Nephron (organoid): ENCODE measurements at regions not wholly inside any gene's neighbourhood (a gene's known extent, or its start where the extent isn't known, plus 50 kb on each side); places are given as distances from the start of the nearest gene placed in this dataset.

ENCODE experiments used
- H3K27ac Mint-ChIP-seq, 3 experiments: 2 replicates each; pipeline ENCODE4 v1.8.0; 2020; ENCODE audit warnings: mixed read lengths in 3 of 3, mild to moderate bottlenecking in 2 of 3, moderate library complexity in 1 of 3
- H3K27me3 Mint-ChIP-seq: 2 replicates; pipeline ENCODE4 v1.8.0; 2021; ENCODE audit warnings: low read depth, mild to moderate bottlenecking, moderate library complexity, mixed read lengths
- H3K36me3 Mint-ChIP-seq: 2 replicates; pipeline ENCODE4 v1.8.0; 2020; ENCODE audit warnings: low read depth, mixed read lengths
- H3K4me1 Mint-ChIP-seq: 2 replicates; pipeline ENCODE4 v1.8.0; 2020; ENCODE audit warnings: mixed read lengths
- H3K4me3 Mint-ChIP-seq, 3 experiments: 2 replicates each; pipeline ENCODE4 v1.8.0; 2020; ENCODE audit warnings: mild to moderate bottlenecking in 3 of 3, mixed read lengths in 3 of 3, moderate library complexity in 2 of 3
- H3K9me3 Mint-ChIP-seq: 2 replicates; pipeline ENCODE4 v1.8.0; 2020; ENCODE audit warnings: mixed read lengths
- TF ChIP-seq, protein P1 (sequence below), 3 experiments: fragments of 200-600 bp; sonication (generic); IDR thresholded peaks; one replicate each; pipeline ENCODE4 v1.5.0; 2021; ENCODE audit warnings: antibody characterized with exemption in 3 of 3; ENCODE audit not compliant: unreplicated experiment in 3 of 3

DNA sequence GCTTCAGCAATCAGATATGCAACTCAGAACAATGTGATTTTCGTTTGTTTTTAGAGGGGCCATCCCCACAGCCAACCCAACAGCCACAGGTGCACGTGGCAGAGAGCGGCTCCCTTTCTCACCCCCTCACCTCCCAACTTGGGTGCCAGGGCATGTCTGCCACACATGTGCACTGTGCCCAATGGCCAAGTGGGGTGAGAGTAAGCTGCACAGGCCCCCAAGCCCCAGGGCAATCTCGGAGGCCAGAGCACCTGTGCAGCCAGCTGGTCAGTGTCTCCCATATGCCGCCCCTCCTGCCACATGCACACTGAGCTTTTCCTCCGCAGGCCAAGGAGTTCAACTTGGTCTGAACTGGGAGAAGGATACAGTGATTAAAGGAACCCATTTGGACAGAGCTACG, 1130.2 kb downstream of the DSC3 start:
- Mint-ChIP-seq H3K4me3 (no peak overlapping the region), H3K9me3 (no peaks in the 10 kb centered on the region), H3K36me3 (no peaks in the 10 kb centered on the region), H3K27me3 (no peaks in the 10 kb centered on the region), H3K4me1 (no peaks in the 10 kb centered on the region), H3K27ac (no peak overlapping the region)
- TF ChIP-seq, protein P1, sequence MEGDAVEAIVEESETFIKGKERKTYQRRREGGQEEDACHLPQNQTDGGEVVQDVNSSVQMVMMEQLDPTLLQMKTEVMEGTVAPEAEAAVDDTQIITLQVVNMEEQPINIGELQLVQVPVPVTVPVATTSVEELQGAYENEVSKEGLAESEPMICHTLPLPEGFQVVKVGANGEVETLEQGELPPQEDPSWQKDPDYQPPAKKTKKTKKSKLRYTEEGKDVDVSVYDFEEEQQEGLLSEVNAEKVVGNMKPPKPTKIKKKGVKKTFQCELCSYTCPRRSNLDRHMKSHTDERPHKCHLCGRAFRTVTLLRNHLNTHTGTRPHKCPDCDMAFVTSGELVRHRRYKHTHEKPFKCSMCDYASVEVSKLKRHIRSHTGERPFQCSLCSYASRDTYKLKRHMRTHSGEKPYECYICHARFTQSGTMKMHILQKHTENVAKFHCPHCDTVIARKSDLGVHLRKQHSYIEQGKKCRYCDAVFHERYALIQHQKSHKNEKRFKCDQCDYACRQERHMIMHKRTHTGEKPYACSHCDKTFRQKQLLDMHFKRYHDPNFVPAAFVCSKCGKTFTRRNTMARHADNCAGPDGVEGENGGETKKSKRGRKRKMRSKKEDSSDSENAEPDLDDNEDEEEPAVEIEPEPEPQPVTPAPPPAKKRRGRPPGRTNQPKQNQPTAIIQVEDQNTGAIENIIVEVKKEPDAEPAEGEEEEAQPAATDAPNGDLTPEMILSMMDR (IDR thresholded peaks at IDR 0.05; ENCODE audit: unreplicated experiment in 3 of 3), result no peak

DNA sequence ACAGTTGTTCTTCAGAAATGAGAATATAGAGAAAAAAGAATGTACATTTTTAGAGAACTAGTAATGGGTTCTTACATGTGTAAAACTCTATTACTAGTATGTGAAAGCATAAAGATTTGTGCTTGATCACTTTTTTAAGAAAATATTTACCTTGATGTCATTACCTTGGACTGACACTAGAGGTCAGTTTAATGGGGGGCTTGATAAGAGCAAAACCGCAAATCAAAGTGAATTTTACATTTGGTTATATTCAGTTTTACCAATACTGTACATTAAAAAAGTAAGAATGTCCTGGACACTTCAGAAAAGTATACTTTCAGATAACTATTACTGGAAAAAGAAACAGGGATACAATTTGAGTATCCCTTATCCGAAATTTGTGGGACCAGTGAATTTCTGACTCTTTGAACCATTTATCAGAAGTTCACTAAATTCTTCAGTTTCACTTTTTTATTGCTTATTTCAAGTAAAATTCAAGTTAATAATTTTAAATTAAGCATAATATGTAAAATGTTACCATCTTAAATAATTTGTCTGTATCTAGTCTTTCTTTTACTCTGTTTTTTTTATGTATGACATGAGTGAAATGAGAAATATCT, 1149.5 kb downstream of the DSC3 start:
- Mint-ChIP-seq H3K4me1 (no peaks in the 10 kb centered on the region), H3K4me3 (no peak overlapping the region), H3K36me3 (no peaks in the 10 kb centered on the region), H3K27ac (no peak overlapping the region), H3K9me3 (no peaks in the 10 kb centered on the region), H3K27me3 (no peaks in the 10 kb centered on the region)
- TF ChIP-seq, protein P1 (IDR thresholded peaks at IDR 0.05; ENCODE audit: unreplicated experiment in 3 of 3), result peak; percentile 42 to 57 (median 54)

GRCh38 chr18:29883114-29883513, 1159.4 kb downstream of the DSC3 start:
- no peaks in the 10 kb centered on the region for H3K4me1 Mint-ChIP-seq
- H3K27me3 Mint-ChIP-seq, result no peaks in the 10 kb centered on the region
- TF ChIP-seq, protein P1 (IDR thresholded peaks at IDR 0.05; ENCODE audit: unreplicated experiment in 3 of 3), result no peak
- H3K27ac Mint-ChIP-seq, result no peak overlapping the region
- H3K9me3 Mint-ChIP-seq, result peaks cover 2% of the 10 kb centered on the region
- H3K36me3 Mint-ChIP-seq, result no peaks in the 10 kb centered on the region
- no peak overlapping the region for H3K4me3 Mint-ChIP-seq

DNA sequence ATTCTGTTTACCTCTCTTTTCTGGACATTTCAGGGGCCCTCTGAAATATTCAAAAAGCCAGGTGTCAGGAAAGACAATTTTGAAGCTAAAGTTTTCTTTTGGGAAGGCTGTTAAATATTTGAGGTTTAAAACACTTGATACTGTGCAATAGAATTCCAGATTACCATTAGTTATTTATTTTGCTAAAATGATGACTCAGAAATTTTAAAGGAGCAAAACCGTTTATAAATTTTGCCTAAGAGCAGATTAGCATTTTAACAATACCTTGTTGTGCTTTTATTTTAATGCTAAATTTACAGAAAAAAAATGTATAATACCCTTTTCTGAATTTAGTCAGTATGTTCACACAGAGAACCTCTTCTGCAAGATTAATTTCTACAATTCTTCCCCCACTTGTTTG, 1159.9 kb downstream of the DSC3 start:
- peaks cover 2% of the 10 kb centered on the region for H3K9me3 Mint-ChIP-seq
- H3K27me3 Mint-ChIP-seq, result no peaks in the 10 kb centered on the region
- H3K4me1 Mint-ChIP-seq, result no peaks in the 10 kb centered on the region
- no peak overlapping the region for H3K4me3 Mint-ChIP-seq
- TF ChIP-seq, protein P1 (IDR thresholded peaks at IDR 0.05; ENCODE audit: unreplicated experiment in 3 of 3), result no peak
- H3K36me3 Mint-ChIP-seq, result no peaks in the 10 kb centered on the region
- no peak overlapping the region for H3K27ac Mint-ChIP-seq

GRCh38 chr18:29879763-29880162, 1162.8 kb downstream of the DSC3 start:
- TF ChIP-seq, protein P1 (IDR thresholded peaks at IDR 0.05; ENCODE audit: unreplicated experiment in 3 of 3), result no peak
- Mint-ChIP-seq H3K27ac (no peak overlapping the region), H3K4me1 (no peaks in the 10 kb centered on the region), H3K36me3 (no peaks in the 10 kb centered on the region), H3K4me3 (no peak overlapping the region), H3K9me3 (peaks cover 7% of the 10 kb centered on the region), H3K27me3 (no peaks in the 10 kb centered on the region)

DNA sequence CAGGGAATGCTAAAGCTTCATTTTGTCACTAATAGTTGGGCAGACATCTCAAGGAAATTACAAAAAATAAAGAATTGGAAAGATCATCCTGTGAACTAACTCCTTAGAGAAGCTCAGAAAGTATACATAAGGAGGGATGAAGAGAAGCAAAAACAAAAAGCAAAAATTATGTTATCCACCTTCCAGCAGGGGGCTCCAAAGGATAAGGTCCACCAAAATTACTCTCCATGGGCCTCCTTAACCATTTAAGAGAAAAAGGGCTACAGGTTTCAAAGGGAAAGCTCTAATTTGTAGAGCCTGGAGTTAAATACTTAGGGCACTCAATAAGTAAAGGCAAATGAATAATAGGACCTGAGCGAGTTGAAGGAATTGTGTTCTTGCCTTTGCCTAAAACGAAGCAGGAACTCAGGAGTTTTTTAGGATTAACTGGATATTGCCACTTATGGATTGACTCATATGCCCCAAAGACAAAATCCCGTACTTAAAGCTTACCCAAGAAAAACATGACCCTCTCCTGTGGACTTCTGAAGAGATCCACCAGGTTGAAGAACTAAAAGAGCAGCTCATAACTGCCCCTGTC, 1167.9 kb downstream of the DSC3 start:
- TF ChIP-seq, protein P1 (IDR thresholded peaks at IDR 0.05; ENCODE audit: unreplicated experiment in 3 of 3), result peak; percentile 50 to 68 (median 51)
- Mint-ChIP-seq H3K4me3 (no peak overlapping the region), H3K27ac (peak overlapping the region in 1 of 3 experiments; percentile 12), H3K27me3 (no peaks in the 10 kb centered on the region), H3K4me1 (no peaks in the 10 kb centered on the region), H3K9me3 (peaks cover 7% of the 10 kb centered on the region), H3K36me3 (no peaks in the 10 kb centered on the region)
